Lower leg skin (tissue), 4 donors: ENCODE measurements at regions not wholly inside any gene's neighbourhood (a gene's known extent, or its start where the extent isn't known, plus 50 kb on each side); places are given as distances from the start of the nearest gene placed in this dataset.

Experiments used
- DNase-seq, 2 donors: peaks; one replicate each; pipeline ENCODE4 v3.0.0-alpha.2; 2019; ENCODE audit warnings: low spot score in 2 of 2
- H3K4me3 ChIP-seq: fragments of 200-600 bp; sonication (generic); 2 replicates; pipeline ENCODE4 v1.5.1; 2017; ENCODE audit warnings: mild to moderate bottlenecking, low read depth; ENCODE audit not compliant: poor library complexity, severe bottlenecking
- CTCF ChIP-seq, 3 donors: fragments of 450-650 bp; IDR thresholded peaks; one replicate each; pipeline ENCODE4 v1.5.1; 2016; ENCODE audit warnings: antibody characterized with exemption in 3 of 3, mild to moderate bottlenecking in 3 of 3, moderate library complexity in 2 of 3
- POLR2A ChIP-seq, 2 donors: fragments of 450-650 bp; IDR thresholded peaks; one replicate each; pipeline ENCODE4 v1.6.1; 2016 to 2017; ENCODE audit warnings: antibody characterized with exemption in 2 of 2, mild to moderate bottlenecking in 1 of 2, moderate library complexity in 1 of 2
- WGBS, 2 donors: methylation state at CpG; one replicate each; pipeline ENCODE4 v1.1.5; 2018; 5-methylcytosine and 5-hydroxymethylcytosine counted together
- intact Hi-C: fragments of 100-400 bp; cut with DNase I; formaldehyde crosslinking; loops from one replicate; pipeline ENCODE4 v1.15.0; 2023; ENCODE audit warnings: low total_unique reads

GRCh38 chr14:65794674-65795279, 382.2 kb downstream of the FUT8 start:
- intact Hi-C loops: no loop called here
- WGBS, 2 donors: 64 to 81% methylated on average over 6 of the region's 6 CpGs
- no peak overlapping the region for H3K4me3 ChIP-seq
- no peak for DNase-seq
- TF ChIP-seq CTCF (IDR thresholded peaks at IDR 0.05) (no peak), POLR2A (IDR thresholded peaks at IDR 0.05) (no peak)

GRCh38 chr14:65798216-65798615, 385.7 kb downstream of the FUT8 start:
- no peak overlapping the region for H3K4me3 ChIP-seq
- TF ChIP-seq CTCF (IDR thresholded peaks at IDR 0.05) (no peak), POLR2A (IDR thresholded peaks at IDR 0.05) (no peak)
- WGBS, 2 donors: 81 to 83% methylated on average over 8 of the region's 8 CpGs
- intact Hi-C loops: no loop called here
- DNase-seq: no peak

GRCh38 chr14:65800694-65801093, 388.2 kb downstream of the FUT8 start:
- intact Hi-C loops: no loop called here
- peak in 1 of 2 donors; percentile 18 for DNase-seq
- WGBS, 2 donors: 86 to 87% methylated on average over 6 of the region's 6 CpGs
- H3K4me3 ChIP-seq: no peak overlapping the region
- TF ChIP-seq CTCF (IDR thresholded peaks at IDR 0.05): no peak
- no peak for TF ChIP-seq POLR2A (IDR thresholded peaks at IDR 0.05)

GRCh38 chr14:65802196-65802595, 389.7 kb downstream of the FUT8 start:
- intact Hi-C loops: no loop called here
- H3K4me3 ChIP-seq: no peak overlapping the region
- DNase-seq: no peak
- WGBS, 2 donors: 88 to 92% methylated on average over 2 of the region's 2 CpGs
- TF ChIP-seq CTCF (IDR thresholded peaks at IDR 0.05): no peak
- TF ChIP-seq POLR2A (IDR thresholded peaks at IDR 0.05): no peak

- DNase-seq: no peak
- intact Hi-C loops: no loop called here
- 88 to 95% methylated on average over 6 of the region's 6 CpGs for WGBS, 2 donors
- no peak for TF ChIP-seq CTCF (IDR thresholded peaks at IDR 0.05)
- TF ChIP-seq POLR2A (IDR thresholded peaks at IDR 0.05): no peak
- H3K4me3 ChIP-seq: no peak overlapping the region
These were observed 391.4 kb downstream of the FUT8 start for GRCh38 chr14:65803885-65804284.
